ENCODE measurements at regions not wholly inside any gene's neighbourhood (a gene's known extent, or its start where the extent isn't known, plus 50 kb on each side); places are given as distances from the start of the nearest gene placed in this dataset.
"Not testable (repeated sequence)": the region's sequence is repeated elsewhere in the genome, so short reads cannot be mapped to it uniquely, and the experiment has no call there.

GRCh38 chr6:57950430-57950829 lies 633.0 kb downstream of the PRIM2 start:
- not testable (repeated sequence) for H3K27ac Mint-ChIP-seq (ENCODE audit: unreplicated experiment); H3K9me3 Mint-ChIP-seq (ENCODE audit: unreplicated experiment); H3K4me1 Mint-ChIP-seq (ENCODE audit: low read depth, unreplicated experiment); H3K27me3 Mint-ChIP-seq (ENCODE audit: unreplicated experiment); DNase-seq; H3K4me3 Mint-ChIP-seq (ENCODE audit: unreplicated experiment); H3K36me3 Mint-ChIP-seq (ENCODE audit: unreplicated experiment)

GRCh38 chr6:57966757-57967156 lies 649.3 kb downstream of the PRIM2 start:
- H3K27me3 Mint-ChIP-seq (ENCODE audit: unreplicated experiment); H3K9me3 Mint-ChIP-seq (ENCODE audit: unreplicated experiment); H3K36me3 Mint-ChIP-seq (ENCODE audit: unreplicated experiment): not testable (repeated sequence)

GRCh38 chr6:57971956-57972355 lies 654.5 kb downstream of the PRIM2 start:
- not testable (repeated sequence) for H3K4me3 Mint-ChIP-seq (ENCODE audit: unreplicated experiment); DNase-seq; H3K27ac Mint-ChIP-seq (ENCODE audit: unreplicated experiment); H3K27me3 Mint-ChIP-seq (ENCODE audit: unreplicated experiment); H3K4me1 Mint-ChIP-seq (ENCODE audit: low read depth, unreplicated experiment); H3K36me3 Mint-ChIP-seq (ENCODE audit: unreplicated experiment); H3K9me3 Mint-ChIP-seq (ENCODE audit: unreplicated experiment)

More at GRCh38 chr6:57966757-57967156, 649.3 kb downstream of the PRIM2 start:
- not testable (repeated sequence) for DNase-seq; H3K27ac Mint-ChIP-seq (ENCODE audit: unreplicated experiment); H3K4me1 Mint-ChIP-seq (ENCODE audit: low read depth, unreplicated experiment); H3K4me3 Mint-ChIP-seq (ENCODE audit: unreplicated experiment)

- no peak overlapping the region for H3K27ac Mint-ChIP-seq (ENCODE audit: unreplicated experiment)
- no peak for DNase-seq
- H3K9me3 Mint-ChIP-seq (ENCODE audit: unreplicated experiment) = peaks cover 4% of the 10 kb centered on the region
- H3K4me1 Mint-ChIP-seq (ENCODE audit: low read depth, unreplicated experiment) = peaks cover 1% of the 10 kb centered on the region
- TF ChIP-seq CTCF (IDR thresholded peaks at IDR 0.05; ENCODE audit: partially characterized antibody, unreplicated experiment) = no peak
- H3K36me3 Mint-ChIP-seq (ENCODE audit: unreplicated experiment) = peaks cover under 1% of the 10 kb centered on the region
- no peaks in the 10 kb centered on the region for H3K27me3 Mint-ChIP-seq (ENCODE audit: unreplicated experiment)
- H3K4me3 Mint-ChIP-seq (ENCODE audit: unreplicated experiment) = no peak overlapping the region
Measured at GRCh38 chr6:57974653-57975052, 657.2 kb downstream of the PRIM2 start.

- not testable (repeated sequence) for H3K4me1 Mint-ChIP-seq (ENCODE audit: low read depth, unreplicated experiment); H3K4me3 Mint-ChIP-seq (ENCODE audit: unreplicated experiment); H3K27me3 Mint-ChIP-seq (ENCODE audit: unreplicated experiment); H3K36me3 Mint-ChIP-seq (ENCODE audit: unreplicated experiment); H3K27ac Mint-ChIP-seq (ENCODE audit: unreplicated experiment); DNase-seq; H3K9me3 Mint-ChIP-seq (ENCODE audit: unreplicated experiment)
Measured at GRCh38 chr6:57975127-57975526, 657.7 kb downstream of the PRIM2 start.

- not testable (repeated sequence) for H3K9me3 Mint-ChIP-seq (ENCODE audit: unreplicated experiment); DNase-seq; H3K27ac Mint-ChIP-seq (ENCODE audit: unreplicated experiment); H3K4me1 Mint-ChIP-seq (ENCODE audit: low read depth, unreplicated experiment); H3K36me3 Mint-ChIP-seq (ENCODE audit: unreplicated experiment); H3K27me3 Mint-ChIP-seq (ENCODE audit: unreplicated experiment); H3K4me3 Mint-ChIP-seq (ENCODE audit: unreplicated experiment)
Measured at GRCh38 chr6:57976371-57976770, 658.9 kb downstream of the PRIM2 start.

GRCh38 chr6:57983603-57984002 lies 666.2 kb downstream of the PRIM2 start:
- H3K27ac Mint-ChIP-seq (ENCODE audit: unreplicated experiment); H3K9me3 Mint-ChIP-seq (ENCODE audit: unreplicated experiment); H3K27me3 Mint-ChIP-seq (ENCODE audit: unreplicated experiment); H3K4me3 Mint-ChIP-seq (ENCODE audit: unreplicated experiment); H3K4me1 Mint-ChIP-seq (ENCODE audit: low read depth, unreplicated experiment); H3K36me3 Mint-ChIP-seq (ENCODE audit: unreplicated experiment); DNase-seq: not testable (repeated sequence)

GRCh38 chr6:57984575-57984974 lies 667.1 kb downstream of the PRIM2 start:
- not testable (repeated sequence) for H3K4me1 Mint-ChIP-seq (ENCODE audit: low read depth, unreplicated experiment); DNase-seq; H3K9me3 Mint-ChIP-seq (ENCODE audit: unreplicated experiment); H3K4me3 Mint-ChIP-seq (ENCODE audit: unreplicated experiment); H3K36me3 Mint-ChIP-seq (ENCODE audit: unreplicated experiment); H3K27me3 Mint-ChIP-seq (ENCODE audit: unreplicated experiment); H3K27ac Mint-ChIP-seq (ENCODE audit: unreplicated experiment)

- not testable (repeated sequence) for H3K4me1 Mint-ChIP-seq (ENCODE audit: low read depth, unreplicated experiment); H3K9me3 Mint-ChIP-seq (ENCODE audit: unreplicated experiment); H3K4me3 Mint-ChIP-seq (ENCODE audit: unreplicated experiment); H3K36me3 Mint-ChIP-seq (ENCODE audit: unreplicated experiment); H3K27me3 Mint-ChIP-seq (ENCODE audit: unreplicated experiment); DNase-seq
- peak overlapping the region; percentile 7 for H3K27ac Mint-ChIP-seq (ENCODE audit: unreplicated experiment)
Measured at GRCh38 chr6:57985734-57986133, 668.3 kb downstream of the PRIM2 start.

- H3K4me3 Mint-ChIP-seq (ENCODE audit: unreplicated experiment); DNase-seq; H3K9me3 Mint-ChIP-seq (ENCODE audit: unreplicated experiment); H3K27ac Mint-ChIP-seq (ENCODE audit: unreplicated experiment); H3K27me3 Mint-ChIP-seq (ENCODE audit: unreplicated experiment); H3K4me1 Mint-ChIP-seq (ENCODE audit: low read depth, unreplicated experiment); H3K36me3 Mint-ChIP-seq (ENCODE audit: unreplicated experiment): not testable (repeated sequence)
Measured at GRCh38 chr6:57986584-57986983, 669.2 kb downstream of the PRIM2 start.

- H3K27me3 Mint-ChIP-seq (ENCODE audit: unreplicated experiment); H3K9me3 Mint-ChIP-seq (ENCODE audit: unreplicated experiment); H3K27ac Mint-ChIP-seq (ENCODE audit: unreplicated experiment); DNase-seq; H3K36me3 Mint-ChIP-seq (ENCODE audit: unreplicated experiment); H3K4me3 Mint-ChIP-seq (ENCODE audit: unreplicated experiment); H3K4me1 Mint-ChIP-seq (ENCODE audit: low read depth, unreplicated experiment): not testable (repeated sequence)
Measured at GRCh38 chr6:57989520-57990080, 672.2 kb downstream of the PRIM2 start.

Data from glutamatergic neuron (in vitro differentiated cells).